ENCODE measurements at regions not wholly inside any gene's neighbourhood (a gene's known extent, or its start where the extent isn't known, plus 50 kb on each side); places are given as distances from the start of the nearest gene placed in this dataset.

DNA sequence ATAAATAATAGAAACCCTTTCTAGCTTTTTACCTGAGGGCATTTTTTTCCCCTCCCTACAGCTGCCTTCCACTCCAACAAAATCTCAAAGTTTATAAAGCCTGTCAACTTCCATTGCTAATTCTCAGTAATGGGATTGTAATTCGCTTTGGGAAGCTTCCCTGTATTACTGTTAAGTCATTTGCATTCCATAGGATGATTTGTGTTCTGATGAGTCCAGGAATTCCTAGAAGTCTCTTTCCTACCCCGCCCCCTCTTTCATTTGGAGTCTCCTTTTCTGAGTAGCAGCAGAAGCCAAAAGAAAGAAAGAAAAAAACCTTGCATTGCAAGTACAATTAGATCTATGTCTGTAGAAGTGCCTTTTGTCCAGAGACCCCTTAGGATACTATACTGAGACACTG lies 1033.3 kb downstream of the IGSF11 start:
- no peak for DNase-seq

DNA sequence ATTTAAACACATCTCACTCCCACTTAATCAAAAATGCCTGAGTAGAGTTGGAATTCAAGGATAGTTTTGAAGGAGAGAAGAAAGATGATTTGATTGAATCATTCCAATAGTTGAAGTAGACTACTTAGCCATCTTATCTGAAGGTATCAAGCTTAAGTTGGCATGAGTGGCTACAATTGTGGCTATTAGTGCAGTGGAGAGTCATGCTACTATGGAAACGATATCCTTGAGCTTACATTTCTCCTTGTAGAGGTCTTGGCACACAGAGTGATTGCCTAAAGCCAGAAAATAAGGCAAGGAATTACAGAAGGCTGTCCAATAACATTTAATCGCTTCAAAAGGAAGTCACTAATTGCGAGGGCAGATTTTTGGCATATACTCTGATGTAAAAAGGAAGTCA lies 1022.7 kb downstream of the IGSF11 start:
- DNase-seq = no peak

DNA sequence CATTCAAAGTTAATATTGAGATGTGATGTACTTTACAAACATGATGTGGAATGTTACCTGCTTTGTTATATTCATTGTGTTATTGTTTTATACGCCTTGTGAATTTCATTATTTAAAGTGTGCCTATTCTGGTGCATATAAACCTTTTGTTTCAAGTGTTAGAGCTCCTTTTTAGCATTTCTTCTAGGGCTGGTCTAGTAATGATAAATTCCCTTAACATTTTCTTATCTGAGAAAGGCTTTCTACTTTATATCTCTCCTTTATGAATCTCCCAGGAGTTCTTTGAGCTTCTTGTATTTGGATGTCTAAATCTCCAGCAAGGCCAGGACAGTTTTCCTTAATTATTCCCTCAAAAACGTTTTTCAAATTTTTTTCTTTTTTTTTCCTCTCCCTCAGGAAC lies 1005.6 kb downstream of the IGSF11 start:
- DNase-seq = no peak

DNA sequence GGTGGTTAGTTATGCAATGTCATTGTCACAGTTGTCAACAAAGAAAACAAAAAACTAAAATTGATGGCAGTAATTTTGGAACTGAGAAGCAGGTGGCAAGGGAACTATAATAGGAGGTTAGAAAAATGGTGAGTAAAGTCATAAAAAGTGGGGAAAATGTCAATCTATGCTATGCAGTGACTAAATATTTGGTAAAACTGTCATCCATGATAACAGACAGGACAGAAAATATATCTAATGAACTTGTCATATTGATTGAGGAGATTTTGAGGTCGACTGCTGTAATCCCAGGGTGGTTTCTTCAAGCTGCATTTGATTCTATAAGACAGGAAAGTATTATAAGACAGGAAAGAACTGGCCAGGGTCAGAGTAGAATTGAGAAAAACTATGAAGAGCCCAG lies 998.4 kb downstream of the IGSF11 start:
- no peak for DNase-seq

DNA sequence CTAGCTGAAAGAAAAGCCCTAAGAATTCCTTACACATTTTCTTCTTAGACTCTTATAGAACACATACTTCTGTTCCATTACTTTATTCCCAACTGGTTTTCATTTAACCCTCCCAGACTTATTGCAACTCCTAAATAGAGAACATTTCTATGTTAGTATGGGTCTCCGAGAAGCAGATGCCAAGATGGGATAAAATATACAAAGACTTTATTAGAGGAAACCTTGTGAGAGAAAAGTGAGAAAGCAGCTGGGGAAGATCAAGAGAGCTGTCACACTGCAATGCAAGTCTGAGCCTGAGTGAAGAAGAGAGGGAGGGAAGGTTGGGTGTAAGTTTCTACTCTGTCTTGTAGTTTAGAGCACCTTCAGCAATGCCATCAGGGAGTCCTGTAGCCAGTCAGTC lies 979.3 kb downstream of the IGSF11 start:
- no peak for DNase-seq

DNA sequence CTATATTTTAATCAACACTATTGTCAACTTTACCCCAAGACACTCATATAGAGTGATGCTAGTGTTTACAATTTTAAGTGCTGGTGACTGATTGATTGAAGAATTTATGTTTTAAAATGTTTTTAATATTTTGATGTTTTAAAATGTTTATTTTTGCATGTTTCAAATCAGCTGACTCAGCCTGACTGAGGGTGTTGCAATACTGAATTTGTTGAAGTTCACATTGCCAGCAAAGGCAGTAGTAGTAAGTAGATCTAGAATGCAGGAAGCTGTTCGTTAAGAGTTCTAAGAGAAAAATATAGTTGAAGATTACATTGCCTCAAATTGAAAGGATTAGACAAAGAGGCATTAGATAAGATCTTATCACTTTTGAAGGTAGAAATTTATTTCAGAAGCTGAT lies 977.6 kb downstream of the IGSF11 start:
- DNase-seq = no peak

DNA sequence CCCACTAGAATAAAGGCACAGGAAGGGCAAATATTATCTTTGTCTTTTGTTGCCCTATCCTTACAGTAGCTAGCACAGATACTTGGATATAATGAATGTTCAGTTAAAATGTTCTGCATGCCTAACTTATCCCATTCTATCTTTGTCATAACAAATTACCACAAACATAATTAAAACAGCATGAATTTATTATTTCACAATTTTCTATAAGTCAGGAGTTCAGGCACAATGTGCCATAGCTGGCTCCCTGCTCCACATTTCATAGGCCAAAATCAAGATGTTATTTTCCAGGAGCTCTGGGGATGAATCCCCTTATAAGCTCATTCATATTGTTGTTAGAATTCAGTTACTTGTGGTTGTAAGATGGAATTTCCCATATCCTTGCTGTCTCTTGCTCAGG lies 975.5 kb downstream of the IGSF11 start:
- no peak for DNase-seq

DNA sequence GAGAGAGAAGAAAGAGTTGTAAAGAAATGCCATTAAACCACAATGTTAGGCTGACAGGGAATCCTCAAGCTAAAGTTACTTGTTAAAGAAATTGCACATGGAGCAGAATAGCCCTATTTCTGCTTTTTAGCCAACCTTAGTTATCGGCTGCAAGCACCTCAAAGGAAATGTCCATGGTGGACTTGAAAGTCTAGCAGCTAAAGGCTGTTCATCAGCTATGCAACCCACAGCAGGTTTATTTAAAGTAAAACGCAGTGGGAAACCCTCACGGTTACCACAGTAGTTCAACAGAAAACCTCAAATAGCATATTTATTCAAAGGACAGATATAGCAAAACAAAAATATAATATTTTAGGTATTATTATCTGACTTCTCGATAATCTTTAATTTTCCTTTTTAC lies 967.2 kb downstream of the IGSF11 start:
- no peak for DNase-seq

DNA sequence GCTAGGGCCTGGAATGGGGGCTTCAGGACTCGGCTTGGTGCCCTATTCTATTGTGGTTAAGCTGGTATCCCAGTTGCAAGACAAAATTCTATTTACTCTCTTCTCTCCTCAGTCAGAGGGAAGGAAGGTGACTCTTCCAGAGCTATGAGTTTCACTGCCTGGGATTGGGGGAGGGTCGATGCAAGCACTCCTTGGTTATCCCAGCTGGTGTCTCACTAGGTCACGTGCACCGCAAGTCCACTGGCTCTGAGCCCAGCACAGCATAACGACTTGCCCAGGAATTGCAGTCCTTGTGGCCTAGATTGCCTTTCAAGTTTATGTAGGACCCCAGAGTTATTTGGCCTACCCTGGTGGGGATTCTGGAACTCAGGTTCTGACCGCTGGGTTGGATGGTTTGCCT lies 958.8 kb downstream of the IGSF11 start:
- no peak for DNase-seq

DNA sequence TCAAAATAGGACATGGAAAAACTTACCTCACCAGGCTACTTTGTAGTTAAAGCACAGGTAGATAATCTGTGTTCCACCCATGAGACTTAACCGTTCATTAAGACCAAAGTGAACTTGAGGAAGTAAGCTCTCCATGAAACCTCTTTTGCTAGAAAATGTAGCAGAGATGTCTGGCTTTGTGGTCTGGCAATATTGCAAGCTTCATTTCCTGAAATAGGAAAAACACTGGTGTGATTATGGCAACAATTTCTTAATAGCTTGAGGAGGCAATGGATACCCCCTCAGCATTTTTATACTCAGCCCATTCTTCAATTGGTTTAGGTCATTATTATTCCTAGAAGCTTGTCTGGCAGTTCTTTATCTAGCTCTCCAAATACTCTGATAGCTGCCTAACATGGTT lies 957.3 kb downstream of the IGSF11 start:
- no peak for DNase-seq

DNA sequence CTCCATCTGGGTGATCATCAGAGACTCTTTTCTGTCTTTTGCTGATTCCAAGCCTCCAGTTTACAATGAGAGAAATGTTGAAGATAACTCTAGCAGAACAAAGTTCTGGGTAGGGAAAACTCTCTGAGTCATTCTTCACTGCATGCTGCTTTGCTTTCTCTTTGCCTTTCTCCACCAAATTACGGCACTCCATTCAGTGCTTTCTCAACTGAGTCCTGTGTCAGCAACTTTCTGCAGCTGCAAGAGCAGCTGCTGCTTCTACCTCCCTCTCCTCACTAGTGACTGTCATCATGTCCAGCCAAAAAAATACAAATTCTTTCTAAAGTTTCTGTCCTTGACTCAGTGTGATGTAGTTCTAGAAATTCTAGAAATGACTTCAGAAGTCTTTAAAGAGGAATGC lies 953.8 kb downstream of the IGSF11 start:
- DNase-seq = no peak

DNA sequence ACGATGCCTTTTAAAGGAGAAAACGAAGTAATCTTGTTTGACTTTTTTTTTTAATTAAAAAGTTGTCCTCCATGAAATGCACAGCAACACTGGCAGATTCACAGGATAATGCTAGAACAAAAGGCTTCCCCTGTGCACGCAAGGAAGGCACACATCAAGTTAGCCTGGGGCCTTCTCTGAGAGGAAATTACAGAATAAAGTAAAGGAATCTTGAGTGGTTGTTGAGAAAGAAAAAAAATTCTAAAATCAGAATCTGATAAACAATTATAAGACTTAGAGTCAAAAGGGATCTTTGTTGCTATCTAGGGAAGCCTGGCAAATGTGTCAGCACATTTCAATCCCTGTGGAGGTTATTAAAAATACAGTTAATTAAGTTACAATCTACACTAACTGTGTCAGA lies 946.0 kb downstream of the IGSF11 start:
- DNase-seq = no peak

DNA sequence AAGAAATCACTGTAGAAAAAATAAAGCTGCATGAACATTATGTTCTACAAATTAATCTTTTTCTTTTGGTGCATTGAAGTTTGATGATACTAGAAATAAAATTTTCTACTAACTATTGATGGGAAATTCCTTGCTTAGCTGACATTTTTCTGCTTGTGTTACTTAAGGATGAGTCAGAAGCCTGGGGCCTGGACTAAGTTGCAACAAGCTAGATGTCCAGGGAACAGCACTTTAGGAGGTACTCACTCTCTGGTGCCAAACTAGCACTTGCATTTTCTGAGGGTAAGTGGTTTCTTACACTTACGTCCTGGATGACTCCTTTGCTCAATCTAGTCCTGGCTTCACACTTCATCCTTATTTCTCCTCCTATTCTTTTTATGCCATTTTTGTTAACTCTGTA lies 945.1 kb downstream of the IGSF11 start:
- DNase-seq = no peak

DNA sequence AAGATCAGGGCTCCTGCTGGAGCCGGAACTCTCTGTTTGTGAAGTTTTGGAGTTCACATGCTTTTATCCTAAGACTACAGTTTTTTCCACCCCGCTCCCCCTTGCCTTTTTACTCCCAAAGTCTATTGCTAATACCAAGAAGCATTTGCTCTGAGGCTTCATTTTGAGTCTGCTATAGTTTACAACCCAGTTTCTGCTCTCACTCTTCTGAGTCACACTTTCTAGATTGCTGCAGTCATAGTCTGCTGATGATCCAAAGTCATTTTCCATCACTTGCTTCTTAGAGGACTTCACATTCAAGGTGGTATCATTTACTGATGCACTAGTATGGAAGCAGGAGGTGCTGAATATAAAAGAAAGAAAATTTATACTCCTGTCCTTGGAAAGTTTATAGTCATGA lies 937.4 kb downstream of the IGSF11 start:
- DNase-seq = no peak

DNA sequence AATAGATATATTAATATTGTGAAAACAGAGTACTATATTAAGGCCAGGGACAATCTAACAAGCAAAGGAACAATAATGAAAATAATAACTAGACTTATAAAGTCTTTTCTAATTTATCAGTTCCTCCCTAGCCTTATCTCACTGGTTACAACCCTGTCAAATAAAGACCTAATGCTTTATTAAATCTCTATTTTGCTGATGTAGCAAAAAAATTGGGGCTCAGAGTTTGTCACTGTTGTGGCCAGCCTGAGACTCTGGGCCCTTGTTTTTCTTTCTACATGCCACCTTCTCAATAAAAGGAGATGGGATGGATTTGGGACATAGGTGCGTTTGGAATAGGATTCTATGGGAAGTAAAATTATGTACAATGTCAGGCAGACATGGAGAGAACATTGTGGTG lies 937.0 kb downstream of the IGSF11 start:
- no peak for DNase-seq

DNA sequence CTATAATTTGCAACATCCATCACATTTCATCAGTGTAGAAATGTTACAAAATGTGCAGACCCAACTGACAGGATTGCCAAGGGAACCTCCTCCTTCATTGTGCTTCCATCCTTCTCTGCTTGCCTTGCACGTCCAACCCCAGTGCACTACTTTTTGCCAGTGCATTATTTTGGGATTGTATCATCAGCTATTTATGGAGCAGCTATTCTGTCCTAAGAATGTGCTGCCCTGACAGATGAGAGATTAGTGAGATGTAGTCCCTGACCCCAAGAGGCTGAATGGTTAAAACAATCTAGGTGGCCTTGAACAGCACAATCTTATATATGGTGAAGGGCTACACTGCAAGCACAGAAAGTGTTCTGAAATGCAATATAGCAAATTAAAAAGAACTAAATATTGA lies 935.8 kb downstream of the IGSF11 start:
- DNase-seq = no peak

DNA sequence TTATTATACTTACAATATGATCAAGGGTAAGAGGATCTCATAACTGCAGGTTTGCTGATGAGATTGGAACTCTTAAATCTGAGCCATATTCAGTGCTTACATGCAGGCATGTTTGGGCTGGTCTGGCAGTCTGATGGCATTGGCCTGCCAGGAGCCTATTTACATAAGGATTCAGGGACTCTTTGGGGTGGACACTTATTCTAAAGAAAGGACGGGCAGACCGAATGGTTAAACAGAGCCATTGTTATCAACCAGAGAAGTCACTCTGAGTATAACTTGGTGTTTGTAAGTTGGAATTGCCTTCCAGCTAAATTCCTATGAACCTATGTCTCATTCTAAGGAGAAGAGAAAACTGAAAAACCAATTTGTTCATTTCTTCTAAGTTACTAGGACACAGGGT lies 932.8 kb downstream of the IGSF11 start:
- DNase-seq = no peak

DNA sequence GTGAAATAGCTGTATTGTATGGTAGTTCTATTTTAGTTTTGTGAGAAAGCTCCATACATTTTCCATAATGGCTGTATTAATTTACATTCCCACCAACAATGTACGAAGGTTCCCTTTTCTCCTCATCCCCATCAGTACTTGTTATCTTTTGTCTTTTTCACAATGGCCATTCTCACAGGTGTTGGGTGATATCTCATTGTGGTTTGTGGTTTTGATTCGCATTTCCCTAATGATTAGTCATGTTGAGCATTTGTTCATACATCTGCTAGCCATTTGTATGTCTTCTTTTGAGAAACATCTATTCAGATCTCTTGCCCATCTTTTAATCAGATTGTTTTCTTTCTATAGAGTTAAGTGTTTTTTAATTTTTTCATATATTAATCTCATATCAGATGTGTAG lies 931.9 kb downstream of the IGSF11 start:
- DNase-seq = no peak

DNA sequence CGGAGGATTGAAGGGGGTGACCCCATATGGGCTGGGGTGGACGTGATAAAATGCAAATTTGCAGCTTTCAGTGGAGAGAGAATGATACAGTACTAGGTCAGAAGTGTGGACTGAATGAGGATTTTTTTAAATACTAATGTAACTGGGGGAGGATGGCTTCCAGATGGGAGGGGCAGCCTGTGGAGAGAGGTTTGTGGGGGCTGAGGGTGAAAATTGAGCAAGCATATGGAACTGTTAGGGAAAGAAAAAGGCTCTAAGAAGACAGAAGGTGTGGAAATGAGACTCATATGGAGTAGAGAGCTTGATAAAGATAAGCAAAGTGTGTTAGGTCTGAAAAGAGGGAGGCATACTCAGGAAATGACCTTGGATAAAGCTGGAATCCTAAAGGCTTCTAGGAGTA lies 926.4 kb downstream of the IGSF11 start:
- DNase-seq = no peak

DNA sequence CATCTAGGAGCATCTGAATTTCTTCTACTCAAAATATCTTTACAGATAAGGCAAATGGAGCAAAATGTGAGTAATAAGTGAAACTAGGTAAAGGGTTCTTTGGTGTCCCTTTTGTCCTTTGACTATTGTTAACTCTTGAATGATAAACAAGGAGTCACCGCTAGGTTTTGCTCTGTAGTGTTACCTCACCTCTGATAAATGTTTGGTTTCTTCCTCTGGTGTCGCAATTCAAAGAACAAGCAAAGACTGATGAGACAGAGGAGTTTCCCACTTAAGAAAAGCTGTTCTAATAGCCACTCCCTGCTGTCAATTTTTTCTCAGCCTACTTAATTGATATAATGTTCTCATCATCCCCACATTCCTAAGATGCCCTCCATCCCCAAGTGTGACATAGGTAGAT lies 925.9 kb downstream of the IGSF11 start:
- no peak for DNase-seq

DNA sequence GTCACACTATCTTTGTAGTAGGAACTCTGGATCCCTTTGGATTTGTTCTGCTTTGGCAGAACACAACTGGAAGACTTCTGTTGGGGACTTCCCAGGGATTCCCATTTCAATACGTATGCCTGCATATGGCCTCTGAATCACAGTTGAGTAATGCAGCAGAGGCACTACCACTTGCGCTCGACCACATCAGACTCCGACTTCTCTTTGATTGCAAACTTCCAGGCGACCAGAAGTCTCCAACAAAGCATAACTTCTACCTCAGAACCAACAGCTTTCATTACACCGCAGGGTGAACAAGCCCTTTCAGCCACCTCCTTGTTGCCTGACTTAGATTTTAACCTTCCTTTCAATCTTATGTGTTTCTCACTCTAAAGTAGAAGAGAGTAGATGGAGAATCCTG lies 924.4 kb downstream of the IGSF11 start:
- no peak for DNase-seq

DNA sequence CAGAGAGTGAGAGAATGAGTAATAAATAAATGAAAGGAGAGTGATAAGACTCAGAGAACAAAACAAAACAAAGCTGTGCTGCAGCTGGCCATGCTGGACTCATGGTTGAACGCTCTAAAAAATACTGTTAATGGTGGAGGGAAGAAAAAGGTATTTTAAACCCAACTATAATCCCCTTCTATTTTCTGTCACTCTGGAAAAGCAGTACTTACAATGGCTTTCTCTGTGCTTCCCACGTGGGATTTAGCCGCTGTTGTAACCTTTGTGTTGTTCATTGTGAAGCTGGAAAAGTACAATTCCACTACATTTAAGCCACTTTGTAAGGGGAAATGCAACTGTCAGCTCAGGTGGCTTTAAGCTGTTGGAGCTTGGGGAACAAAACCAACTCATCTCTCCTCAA lies 917.7 kb downstream of the IGSF11 start:
- DNase-seq = no peak

DNA sequence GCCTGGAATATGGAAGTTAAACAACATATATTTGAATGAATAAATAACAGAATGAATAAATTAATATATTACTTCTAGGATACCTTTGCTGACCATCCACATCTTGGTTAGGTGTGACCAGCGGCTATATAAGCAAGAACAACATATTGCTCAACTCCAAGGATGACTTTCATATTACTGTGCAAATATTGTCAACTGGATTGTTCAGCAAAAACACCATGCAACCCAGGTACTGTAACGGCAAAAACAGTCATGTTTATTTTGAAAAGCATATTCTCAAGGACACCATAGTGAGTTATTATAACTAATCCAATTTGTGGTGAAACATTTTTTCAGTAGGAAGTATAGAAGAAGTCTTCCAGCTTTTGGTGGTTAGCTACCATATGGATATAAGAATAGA lies 907.9 kb downstream of the IGSF11 start:
- DNase-seq = no peak

DNA sequence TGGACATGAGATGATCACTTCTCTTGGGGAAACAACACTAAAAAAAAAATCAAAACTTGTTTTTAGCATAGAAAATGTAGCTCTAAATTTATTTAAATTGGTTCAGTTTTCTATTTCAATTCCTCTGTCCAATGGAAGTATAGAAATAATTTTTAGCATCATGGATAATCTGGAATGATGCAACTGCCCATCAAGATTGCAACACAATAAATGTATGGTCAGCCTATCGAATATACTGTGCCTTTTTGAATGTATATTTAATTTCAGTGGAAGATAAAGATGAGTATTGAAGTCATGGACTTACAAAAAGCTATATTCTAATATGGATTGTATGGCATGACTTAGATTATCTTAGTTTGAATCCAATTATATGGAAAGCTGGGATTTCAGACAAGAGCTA lies 906.7 kb downstream of the IGSF11 start:
- DNase-seq = no peak

DNA sequence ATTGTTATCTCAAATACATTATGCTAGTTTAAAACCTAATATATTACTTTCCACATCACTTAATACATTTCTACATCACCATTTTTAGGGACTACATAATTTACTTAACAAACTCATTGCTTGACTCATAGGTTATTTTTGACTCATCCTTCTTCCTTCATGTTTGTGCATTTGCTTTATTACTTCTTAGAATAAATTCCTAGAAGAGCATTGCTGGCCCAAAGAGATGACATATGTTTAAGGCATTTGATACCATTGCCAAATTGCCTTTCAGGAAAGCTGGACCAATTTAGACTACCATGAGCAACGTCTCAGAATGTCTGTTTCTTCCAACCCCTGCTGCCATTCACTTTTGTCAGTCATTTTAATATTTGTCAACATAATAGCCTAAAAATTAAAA lies 905.8 kb downstream of the IGSF11 start:
- DNase-seq = no peak

DNA sequence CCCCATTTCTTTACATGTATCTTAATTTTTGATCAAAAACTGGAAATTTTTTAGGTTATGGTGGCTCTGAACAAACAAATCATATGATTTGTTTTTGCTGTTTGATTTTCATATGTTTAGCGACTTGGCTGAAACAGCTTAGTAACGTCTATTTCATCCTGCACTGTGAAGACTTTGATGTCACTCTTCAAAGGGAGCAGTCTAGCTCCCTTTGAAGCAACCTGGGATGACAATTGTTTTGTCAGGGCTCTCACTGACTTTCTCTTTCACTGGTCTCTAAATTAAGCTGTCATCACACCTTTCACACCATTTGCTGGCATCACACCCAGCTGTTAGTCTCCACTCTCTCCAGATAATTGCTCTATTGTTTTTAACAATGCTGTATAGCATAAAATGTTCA lies 896.9 kb downstream of the IGSF11 start:
- DNase-seq = no peak

Data from effector CD4-positive, alpha-beta T cell (primary cell).